Keratinocyte (primary cell): ENCODE measurements at regions not wholly inside any gene's neighbourhood (a gene's known extent, or its start where the extent isn't known, plus 50 kb on each side); places are given as distances from the start of the nearest gene placed in this dataset.

Experiments
- DNase-seq: peaks from one replicate; pipeline ENCODE4 v3.0.0-alpha.2; 2011; ENCODE audit warnings: low read depth, missing footprints, low spot score
- FAIRE-seq: peaks from 2 replicates; lab custom pipeline; 2011; peaks lifted over from hg19 to GRCh38; lab: Jason Lieb, UNC
- H2AFZ ChIP-seq: 2 replicates; pipeline ENCODE4 v1.6.0; 2012; ENCODE audit warnings: low read length, control low read depth, inconsistent platforms; ENCODE audit not compliant: control insufficient read depth
- H3K27ac ChIP-seq: 2 replicates; pipeline ENCODE4 v1.5.1; 2011; ENCODE audit warnings: low read length; ENCODE audit not compliant: control insufficient read depth, insufficient read depth
- H3K27me3 ChIP-seq: 3 replicates; pipeline ENCODE4 v1.6.0; 2011; ENCODE audit warnings: low read length; ENCODE audit not compliant: control insufficient read depth, insufficient read depth; ENCODE audit errors: extremely low read depth
- H3K36me3 ChIP-seq, 2 experiments: 2 replicates in 1 of 2; 3 replicates in 1 of 2; pipeline ENCODE4 v1.5.1; 2011; ENCODE audit warnings: low read length in 2 of 2, mild to moderate bottlenecking in 1 of 2; ENCODE audit not compliant: control insufficient read depth in 2 of 2, insufficient read depth in 2 of 2; ENCODE audit errors: extremely low read depth in 1 of 2
- H3K4me1 ChIP-seq: 3 replicates; pipeline ENCODE4 v1.5.1; 2011; ENCODE audit warnings: low read length; ENCODE audit not compliant: control insufficient read depth, insufficient read depth; ENCODE audit errors: extremely low read depth
- H3K4me2 ChIP-seq: 3 replicates; pipeline ENCODE4 v1.6.0; 2011; ENCODE audit warnings: low read depth, low read length; ENCODE audit not compliant: control insufficient read depth, insufficient read depth; ENCODE audit errors: extremely low read depth
- H3K4me3 ChIP-seq, 3 experiments: fragments of 200-600 bp in 1 of 3; sonication (generic) in 1 of 3; 2 replicates in 2 of 3; 3 replicates in 1 of 3; pipeline ENCODE4 v1.5.1; 2011 to 2016; ENCODE audit warnings: low read length in 3 of 3, mild to moderate bottlenecking in 3 of 3, control low read depth in 2 of 3, inconsistent platforms in 1 of 3, low read depth in 1 of 3, mixed read lengths in 1 of 3, mixed run types in 1 of 3, moderate library complexity in 1 of 3; ENCODE audit not compliant: control insufficient read depth in 2 of 3, insufficient read depth in 2 of 3; ENCODE audit errors: extremely low read depth in 1 of 3
- H3K79me2 ChIP-seq: 2 replicates; pipeline ENCODE4 v1.6.0; 2012; ENCODE audit warnings: low read length; ENCODE audit not compliant: control insufficient read depth, insufficient read depth
- H3K9ac ChIP-seq: 3 replicates; pipeline ENCODE4 v1.6.0; 2011; ENCODE audit warnings: low read length; ENCODE audit not compliant: control insufficient read depth, insufficient read depth; ENCODE audit errors: extremely low read depth
- H3K9me1 ChIP-seq: 3 replicates; pipeline ENCODE4 v1.6.0; 2011; ENCODE audit warnings: low read length; ENCODE audit not compliant: control insufficient read depth, insufficient read depth; ENCODE audit errors: extremely low read depth
- H3K9me3 ChIP-seq: 2 replicates; pipeline ENCODE4 v1.5.1; 2012; ENCODE audit warnings: low read depth, low read length; ENCODE audit not compliant: control insufficient read depth
- H4K20me1 ChIP-seq: 3 replicates; pipeline ENCODE4 v1.6.0; 2011; ENCODE audit warnings: low read length; ENCODE audit not compliant: control insufficient read depth, insufficient read depth; ENCODE audit errors: extremely low read depth
- EZH2 ChIP-seq: IDR thresholded peaks from one replicate; pipeline ENCODE4 v1.6.1; 2012; ENCODE audit warnings: inconsistent platforms, mild to moderate bottlenecking, low read length, moderate library complexity
- dilution Hi-C: fragments of 300-500 bp; cut with MboI; formaldehyde crosslinking; loops from one replicate; pipeline ENCODE4 v1.7.0; 2020; ENCODE audit warnings: low sequenced_read_pairs; ENCODE audit not compliant: extremely low pct_ligation_motif_present
- TF ChIP-seq, protein P1 (sequence below), 3 experiments: IDR thresholded peaks in 1 of 3; conservative IDR thresholded peaks in 1 of 3; optimal IDR thresholded peaks in 1 of 3; 2 replicates in 2 of 3; 3 replicates in 1 of 3; pipeline versions ENCODE3 to v1.5.1; 2011; ENCODE audit warnings: low read length in 3 of 3, mild to moderate bottlenecking in 3 of 3, moderate library complexity in 2 of 3, control low read depth in 1 of 3, inconsistent platforms in 1 of 3; ENCODE audit not compliant: insufficient read depth in 2 of 3; ENCODE audit errors: extremely low read depth in 1 of 3

DNA sequence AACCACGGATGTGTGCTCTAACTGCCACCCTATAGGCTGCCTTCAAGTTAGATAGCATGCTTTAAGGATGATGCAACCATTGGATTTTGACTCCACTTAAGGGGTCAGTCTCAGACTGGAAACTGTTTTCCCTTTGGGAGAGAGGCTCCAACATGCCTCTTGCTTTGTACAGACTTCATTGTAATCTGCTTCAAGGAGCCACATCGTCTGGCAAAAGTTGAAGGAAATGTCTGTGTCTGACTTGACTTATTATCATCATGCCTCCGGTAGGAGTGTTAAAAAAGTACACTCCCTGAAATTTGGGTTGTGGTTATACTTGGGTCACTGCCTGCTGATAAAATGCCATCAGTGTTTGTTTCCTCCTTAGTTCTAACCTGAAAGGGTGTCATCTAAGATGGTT lies 245.4 kb upstream of the CDIN1 start:
- no peaks in the 10 kb centered on the region for H3K79me2 ChIP-seq
- H3K4me2 ChIP-seq, result peak overlapping the region; percentile 55
- H3K4me1 ChIP-seq, result peaks cover 8% of the 10 kb centered on the region
- H3K27me3 ChIP-seq, result no peaks in the 10 kb centered on the region
- FAIRE-seq (peak; percentile 76), DNase-seq (no peak)
- no peaks in the 10 kb centered on the region for H3K9me1 ChIP-seq
- no peak overlapping the region for H3K27ac ChIP-seq
- H3K9me3 ChIP-seq, result no peaks in the 10 kb centered on the region
- no peaks in the 10 kb centered on the region for H4K20me1 ChIP-seq
- no peak overlapping the region for H3K9ac ChIP-seq
- H2AFZ ChIP-seq, result peak overlapping the region; percentile 89
- dilution Hi-C loops, result no loop called here
- no peaks in the 10 kb centered on the region for H3K36me3 ChIP-seq
- no peak for TF ChIP-seq EZH2
- TF ChIP-seq, protein P1, sequence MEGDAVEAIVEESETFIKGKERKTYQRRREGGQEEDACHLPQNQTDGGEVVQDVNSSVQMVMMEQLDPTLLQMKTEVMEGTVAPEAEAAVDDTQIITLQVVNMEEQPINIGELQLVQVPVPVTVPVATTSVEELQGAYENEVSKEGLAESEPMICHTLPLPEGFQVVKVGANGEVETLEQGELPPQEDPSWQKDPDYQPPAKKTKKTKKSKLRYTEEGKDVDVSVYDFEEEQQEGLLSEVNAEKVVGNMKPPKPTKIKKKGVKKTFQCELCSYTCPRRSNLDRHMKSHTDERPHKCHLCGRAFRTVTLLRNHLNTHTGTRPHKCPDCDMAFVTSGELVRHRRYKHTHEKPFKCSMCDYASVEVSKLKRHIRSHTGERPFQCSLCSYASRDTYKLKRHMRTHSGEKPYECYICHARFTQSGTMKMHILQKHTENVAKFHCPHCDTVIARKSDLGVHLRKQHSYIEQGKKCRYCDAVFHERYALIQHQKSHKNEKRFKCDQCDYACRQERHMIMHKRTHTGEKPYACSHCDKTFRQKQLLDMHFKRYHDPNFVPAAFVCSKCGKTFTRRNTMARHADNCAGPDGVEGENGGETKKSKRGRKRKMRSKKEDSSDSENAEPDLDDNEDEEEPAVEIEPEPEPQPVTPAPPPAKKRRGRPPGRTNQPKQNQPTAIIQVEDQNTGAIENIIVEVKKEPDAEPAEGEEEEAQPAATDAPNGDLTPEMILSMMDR (optimal IDR thresholded peaks at IDR 0.05 in 1 of 3, IDR thresholded peaks at IDR 0.05 in 1 of 3, conservative IDR thresholded peaks at IDR 0.05 in 1 of 3; ENCODE audit: extremely low read depth in 1 of 3, insufficient read depth in 2 of 3, low read length in 3 of 3), result no peak
- no peak overlapping the region for H3K4me3 ChIP-seq

DNA sequence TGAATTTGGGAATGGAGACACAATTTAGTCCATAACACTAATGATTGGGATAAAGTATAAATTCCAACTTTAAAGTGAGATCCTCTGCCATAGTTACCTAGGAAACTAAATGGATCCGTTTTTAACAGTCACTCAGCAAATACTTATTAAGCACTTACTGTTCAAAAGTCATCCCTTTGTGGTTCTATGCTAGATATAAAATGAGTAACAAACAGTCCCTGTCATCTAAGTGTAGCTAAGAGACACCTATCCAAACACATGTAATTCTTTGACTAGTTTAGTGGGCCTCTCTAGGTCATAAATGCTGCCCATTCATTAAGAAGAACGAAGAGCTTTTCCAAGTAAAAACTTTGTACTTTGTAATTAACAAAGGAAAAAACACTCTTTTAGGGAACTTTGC lies 244.2 kb upstream of the CDIN1 start:
- Histone ChIP-seq H3K27me3 (no peaks in the 10 kb centered on the region), H3K4me2 (no peak overlapping the region), H3K9me3 (no peaks in the 10 kb centered on the region), H3K9me1 (no peaks in the 10 kb centered on the region), H3K27ac (no peak overlapping the region), H4K20me1 (no peaks in the 10 kb centered on the region), H2AFZ (no peak overlapping the region), H3K79me2 (no peaks in the 10 kb centered on the region), H3K4me3 (no peak overlapping the region), H3K4me1 (peaks cover 8% of the 10 kb centered on the region), H3K9ac (no peak overlapping the region), H3K36me3 (no peaks in the 10 kb centered on the region)
- DNase-seq (no peak), FAIRE-seq (no peak)
- TF ChIP-seq, protein P1 (optimal IDR thresholded peaks at IDR 0.05 in 1 of 3, IDR thresholded peaks at IDR 0.05 in 1 of 3, conservative IDR thresholded peaks at IDR 0.05 in 1 of 3; ENCODE audit: extremely low read depth in 1 of 3, insufficient read depth in 2 of 3, low read length in 3 of 3), result no peak
- no peak for TF ChIP-seq EZH2
- dilution Hi-C loops, result no loop called here
